ENCODE measurements at regions not wholly inside any gene's neighbourhood (a gene's known extent, or its start where the extent isn't known, plus 50 kb on each side); places are given as distances from the start of the nearest gene placed in this dataset.
A peak's percentile ranks its signal among the peaks of the same experiment; 100 is the strongest.

- no peak for DNase-seq (ENCODE audit: low spot score)
- Histone ChIP-seq H3K27me3 (replicated peaks; ENCODE audit: insufficient read depth, low read depth, low read length, poor library complexity) (no peaks in the 10 kb centered on the region), H3K9me3 (ENCODE audit: low read depth, low read length, poor library complexity, severe bottlenecking) (no peaks in the 10 kb centered on the region), H3K36me3 (ENCODE audit: insufficient read depth, low read length, poor library complexity, severe bottlenecking) (no peaks in the 10 kb centered on the region), H3K4me1 (ENCODE audit: insufficient read depth, low read length, poor library complexity, severe bottlenecking) (no peaks in the 10 kb centered on the region), H3K27ac (ENCODE audit: low read depth, low read length, poor library complexity, severe bottlenecking) (no peak overlapping the region), H3K4me3 (ENCODE audit: low read depth, low read length, poor library complexity, severe bottlenecking) (no peak overlapping the region)
- intact Hi-C loops (cut with micrococcal nuclease; ENCODE audit: unreplicated experiment) = loop anchor here (10.0 kb wide), 1 partner anchor 486 kb away; no protein-coding TSS in a partner anchor
- CTCF ChIA-PET = no interaction called here
- TF ChIP-seq CTCF (conservative IDR thresholded peaks at IDR 0.05; ENCODE audit: low read depth, low read length) = no peak
- no peak for TF ChIP-seq EZH2 (IDR thresholded peaks at IDR 0.05; ENCODE audit: borderline replicate concordance, low read depth, low read length, poor library complexity, severe bottlenecking)
- POLR2A ChIA-PET (ENCODE audit: low non-redundant PET) = no interaction called here
- no TSS peak for BruUV-seq (replicated peaks)
These were observed 1427.0 kb upstream of the MIR17HG start for GRCh38 chr13:89920461-89920860.

GRCh38 chr13:89923052-89923451 is 1424.4 kb upstream of the MIR17HG start:
- TF ChIP-seq EZH2 (IDR thresholded peaks at IDR 0.05; ENCODE audit: borderline replicate concordance, low read depth, low read length, poor library complexity, severe bottlenecking) (no peak), CTCF (conservative IDR thresholded peaks at IDR 0.05; ENCODE audit: low read depth, low read length) (no peak)
- DNase-seq (ENCODE audit: low spot score) = no peak
- no peaks in the 10 kb centered on the region for H3K36me3 ChIP-seq (ENCODE audit: insufficient read depth, low read length, poor library complexity, severe bottlenecking)
- intact Hi-C loops (cut with micrococcal nuclease; ENCODE audit: unreplicated experiment) = loop anchor here (10.0 kb wide), 1 partner anchor 488 kb away; no protein-coding TSS in a partner anchor
- CTCF ChIA-PET = no interaction called here
- no peaks in the 10 kb centered on the region for H3K4me1 ChIP-seq (ENCODE audit: insufficient read depth, low read length, poor library complexity, severe bottlenecking)
- no peaks in the 10 kb centered on the region for H3K9me3 ChIP-seq (ENCODE audit: low read depth, low read length, poor library complexity, severe bottlenecking)
- no peak overlapping the region for H3K4me3 ChIP-seq (ENCODE audit: low read depth, low read length, poor library complexity, severe bottlenecking)
- no peaks in the 10 kb centered on the region for H3K27me3 ChIP-seq (replicated peaks; ENCODE audit: insufficient read depth, low read depth, low read length, poor library complexity)
- BruUV-seq (replicated peaks) = no TSS peak
- POLR2A ChIA-PET (ENCODE audit: low non-redundant PET) = no interaction called here
- H3K27ac ChIP-seq (ENCODE audit: low read depth, low read length, poor library complexity, severe bottlenecking) = no peak overlapping the region

- Histone ChIP-seq H3K9me3 (ENCODE audit: low read depth, low read length, poor library complexity, severe bottlenecking) (no peaks in the 10 kb centered on the region), H3K4me1 (ENCODE audit: insufficient read depth, low read length, poor library complexity, severe bottlenecking) (no peaks in the 10 kb centered on the region), H3K27me3 (replicated peaks; ENCODE audit: insufficient read depth, low read depth, low read length, poor library complexity) (no peaks in the 10 kb centered on the region), H3K4me3 (ENCODE audit: low read depth, low read length, poor library complexity, severe bottlenecking) (no peak overlapping the region), H3K36me3 (ENCODE audit: insufficient read depth, low read length, poor library complexity, severe bottlenecking) (no peaks in the 10 kb centered on the region), H3K27ac (ENCODE audit: low read depth, low read length, poor library complexity, severe bottlenecking) (no peak overlapping the region)
- CTCF ChIA-PET = no interaction called here
- intact Hi-C loops (cut with micrococcal nuclease; ENCODE audit: unreplicated experiment) = loop anchor here (10.0 kb wide), 1 partner anchor 489 kb away; no protein-coding TSS in a partner anchor
- no peak for DNase-seq (ENCODE audit: low spot score)
- no TSS peak for BruUV-seq (replicated peaks)
- POLR2A ChIA-PET (ENCODE audit: low non-redundant PET) = no interaction called here
- TF ChIP-seq EZH2 (IDR thresholded peaks at IDR 0.05; ENCODE audit: borderline replicate concordance, low read depth, low read length, poor library complexity, severe bottlenecking) = no peak
These were observed 1423.8 kb upstream of the MIR17HG start for GRCh38 chr13:89923736-89924135.

GRCh38 chr13:89925107-89925506 is 1422.4 kb upstream of the MIR17HG start:
- no peak overlapping the region for H3K4me3 ChIP-seq (ENCODE audit: low read depth, low read length, poor library complexity, severe bottlenecking)
- TF ChIP-seq CTCF (conservative IDR thresholded peaks at IDR 0.05; ENCODE audit: low read depth, low read length) = peak; percentile 68
- TF ChIP-seq EZH2 (IDR thresholded peaks at IDR 0.05; ENCODE audit: borderline replicate concordance, low read depth, low read length, poor library complexity, severe bottlenecking) = no peak
- H3K4me1 ChIP-seq (ENCODE audit: insufficient read depth, low read length, poor library complexity, severe bottlenecking) = no peaks in the 10 kb centered on the region
- H3K9me3 ChIP-seq (ENCODE audit: low read depth, low read length, poor library complexity, severe bottlenecking) = no peaks in the 10 kb centered on the region
- H3K27ac ChIP-seq (ENCODE audit: low read depth, low read length, poor library complexity, severe bottlenecking) = no peak overlapping the region
- peak; percentile 55 for DNase-seq (ENCODE audit: low spot score)
- no peaks in the 10 kb centered on the region for H3K36me3 ChIP-seq (ENCODE audit: insufficient read depth, low read length, poor library complexity, severe bottlenecking)
- BruUV-seq (replicated peaks) = no TSS peak
- H3K27me3 ChIP-seq (replicated peaks; ENCODE audit: insufficient read depth, low read depth, low read length, poor library complexity) = no peaks in the 10 kb centered on the region
- intact Hi-C loops (cut with micrococcal nuclease; ENCODE audit: unreplicated experiment) = loop anchor here (5.0 to 10.0 kb wide), 2 partner anchors 490 to 942 kb away; no protein-coding TSS in a partner anchor
- ChIA-PET POLR2A (ENCODE audit: low non-redundant PET) (no interaction called here), CTCF (no interaction called here)

Measured in A673 (cell line).